ENCODE measurements at regions not wholly inside any gene's neighbourhood (a gene's known extent, or its start where the extent isn't known, plus 50 kb on each side); places are given as distances from the start of the nearest gene placed in this dataset.

- H3K9me3 Mint-ChIP-seq, result no peaks in the 10 kb centered on the region; a peak in 1 of 5 replicates
- Histone ChIP-seq H4K5ac (ENCODE audit: insufficient read length, low read depth, low read length) (no peak overlapping the region), H3K79me2 (ENCODE audit: insufficient read depth, low read length) (no peaks in the 10 kb centered on the region), H4K8ac (replicated peaks; ENCODE audit: insufficient read length, low read depth, low read length) (no peak overlapping the region), H2BK20ac (ENCODE audit: low read depth, low read length, poor library complexity, severe bottlenecking) (no peak overlapping the region), H2BK15ac (ENCODE audit: low read depth, low read length) (no peak overlapping the region), H3K23me2 (ENCODE audit: insufficient read length, low read depth, low read length, poor library complexity, severe bottlenecking) (no peaks in the 10 kb centered on the region), H3K18ac (ENCODE audit: insufficient read length, low read depth, low read length) (no peak overlapping the region), H4K91ac (ENCODE audit: insufficient read length, low read depth, low read length) (no peak overlapping the region), H3K27ac (ENCODE audit: insufficient read length, low read depth, low read length) (no peak overlapping the region), H3K27me3 (ENCODE audit: insufficient read depth, low read length) (no peaks in the 10 kb centered on the region), H3K4ac (ENCODE audit: low read depth, low read length) (no peak overlapping the region), H2AK5ac (ENCODE audit: insufficient read length, low read length) (no peak overlapping the region), H2BK12ac (ENCODE audit: insufficient read length, low read depth, low read length) (no peak overlapping the region), H3K23ac (ENCODE audit: insufficient read length, low read depth, low read length) (no peak overlapping the region), H2AFZ (ENCODE audit: low read length) (no peak overlapping the region), H3K56ac (ENCODE audit: insufficient read length, low read depth, low read length) (no peak overlapping the region), H3K9ac (ENCODE audit: extremely low read depth, insufficient read length, low read length) (no peak overlapping the region), H2BK5ac (ENCODE audit: insufficient read length, low read length) (no peak overlapping the region), H3K4me1 (ENCODE audit: insufficient read depth, low read length) (no peaks in the 10 kb centered on the region), H4K20me1 (ENCODE audit: control insufficient read depth, insufficient read depth, insufficient read length) (no peaks in the 10 kb centered on the region), H3K14ac (ENCODE audit: insufficient read depth, low read length) (no peak overlapping the region), H2BK120ac (ENCODE audit: low read depth, low read length, poor library complexity, severe bottlenecking) (no peak overlapping the region), H3K79me1 (ENCODE audit: insufficient read depth, low read depth, low read length, poor library complexity, severe bottlenecking) (no peaks in the 10 kb centered on the region), H3T11ph (ENCODE audit: low read length) (no peak overlapping the region), H3K4me2 (ENCODE audit: insufficient read depth, insufficient read length, low read length) (no peak overlapping the region), H3K9me3 (ENCODE audit: control insufficient read depth, low read depth, low read length) (no peaks in the 10 kb centered on the region)
- TF ChIP-seq CTCF (conservative IDR thresholded peaks at IDR 0.05), result no peak
- H3K4me3 Mint-ChIP-seq, result no peak overlapping the region
- H3K27ac Mint-ChIP-seq, result no peak overlapping the region
- WGBS (ENCODE audit: extremely low coverage, insufficient read length, low lambda C conversion rate), result no CpG with 5 or more reads among the region's 4 CpGs
- DNase-seq, result no peak
- peaks cover 0 to 4% of the 10 kb centered on the region in 2 experiments; a peak in 3 of 4 replicates for H3K4me1 Mint-ChIP-seq
- peaks cover 4% of the 10 kb centered on the region; the same call in 1 of the 2 replicates for H3K27me3 Mint-ChIP-seq (ENCODE audit: low read depth)
- H3K36me3 Mint-ChIP-seq (ENCODE audit: insufficient read depth in 1 of 3, low read depth in 3 of 3), result no peaks in the 10 kb centered on the region
Observed at GRCh38 chr20:58097429-58097828, 131.0 kb downstream of the ANKRD60 start.
